Sigmoid colon (tissue), 3 donors: ENCODE measurements at regions not wholly inside any gene's neighbourhood (a gene's known extent, or its start where the extent isn't known, plus 50 kb on each side); places are given as distances from the start of the nearest gene placed in this dataset.

Experiments
- CTCF ChIP-seq, 4 experiments: fragments of 450-650 bp in 3 of 4; fragments of 200-600 bp in 1 of 4; IDR thresholded peaks; one replicate each; pipeline ENCODE4 v1.5.1; 2016 to 2019; ENCODE audit warnings: antibody characterized with exemption in 4 of 4, mild to moderate bottlenecking in 3 of 4, moderate library complexity in 2 of 4
- POLR2A ChIP-seq, 2 donors: fragments of 450-650 bp; IDR thresholded peaks; one replicate each; pipeline ENCODE4 v1.6.1; 2016; ENCODE audit warnings: antibody characterized with exemption in 2 of 2, mild to moderate bottlenecking in 2 of 2, moderate library complexity in 2 of 2

DNA sequence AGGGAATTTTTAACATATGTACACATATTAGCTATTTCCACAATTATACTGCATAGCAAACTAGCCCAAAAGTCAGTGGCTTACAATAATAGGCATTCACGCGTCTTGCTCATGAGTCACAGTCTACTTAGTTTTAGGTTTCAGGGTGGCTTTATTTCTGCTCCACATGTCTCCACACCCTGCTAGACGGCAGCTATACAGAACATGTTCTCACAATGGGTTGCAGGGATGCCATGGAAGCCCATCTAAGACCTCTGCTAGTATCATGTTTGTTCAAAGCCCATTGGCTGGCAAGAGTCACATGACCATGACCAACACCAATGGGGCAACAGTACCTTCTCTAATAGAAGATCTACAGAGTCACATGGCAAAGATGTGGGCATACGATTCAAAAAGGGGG, 96.3 kb upstream of the NEBL start:
- TF ChIP-seq CTCF (IDR thresholded peaks at IDR 0.05) (no peak), POLR2A (IDR thresholded peaks at IDR 0.05) (no peak)
